Calu3 (cell line): ENCODE measurements at regions not wholly inside any gene's neighbourhood (a gene's known extent, or its start where the extent isn't known, plus 50 kb on each side); places are given as distances from the start of the nearest gene placed in this dataset.

Source experiments
- BruUV-seq: library from RNA; stranded (reverse); fragments of 400-500 nt; replicated peaks from 2 replicates; lab custom pipeline; 2021; lab: Mats Ljungman, UMichigan
- CTCF ChIA-PET: fragments of 300-600 bp; sonication (Branson Sonifier 250); formaldehyde crosslinking; loops from one replicate; lab custom pipeline; 2022; ENCODE audit warnings: antibody characterized with exemption; lab: Charles Lee
- DNase-seq: peaks from one replicate; pipeline ENCODE4 v3.0.0; 2022
- H3K27ac Mint-ChIP-seq: one replicate; pipeline ENCODE4 v1.8.0; 2022; ENCODE audit warnings: mixed read lengths; ENCODE audit not compliant: unreplicated experiment
- H3K27me3 Mint-ChIP-seq: one replicate; pipeline ENCODE4 v1.8.0; 2022; ENCODE audit warnings: mixed read lengths; ENCODE audit not compliant: unreplicated experiment
- H3K36me3 Mint-ChIP-seq: one replicate; pipeline ENCODE4 v1.8.0; 2022; ENCODE audit warnings: mild to moderate bottlenecking, moderate library complexity, mixed read lengths; ENCODE audit not compliant: insufficient read depth, unreplicated experiment
- H3K4me1 Mint-ChIP-seq: one replicate; pipeline ENCODE4 v1.8.0; 2022; ENCODE audit warnings: mild to moderate bottlenecking, low read depth, mixed read lengths; ENCODE audit not compliant: unreplicated experiment
- H3K4me3 Mint-ChIP-seq: one replicate; pipeline ENCODE4 v1.8.0; 2022; ENCODE audit warnings: mild to moderate bottlenecking, low read depth, moderate library complexity, mixed read lengths; ENCODE audit not compliant: unreplicated experiment
- H3K9me3 Mint-ChIP-seq: one replicate; pipeline ENCODE4 v1.8.0; 2022; ENCODE audit warnings: low read depth, mixed read lengths; ENCODE audit not compliant: unreplicated experiment
- CTCF ChIP-seq: fragments of 200-600 bp; IDR thresholded peaks from one replicate; pipeline ENCODE4 v1.8.0; 2022; ENCODE audit warnings: antibody characterized with exemption; ENCODE audit not compliant: unreplicated experiment
- intact Hi-C: fragments of 100-400 bp; cut with micrococcal nuclease; formaldehyde crosslinking; loops from one replicate; pipeline ENCODE4 v1.10.0; 2022; ENCODE audit not compliant: unreplicated experiment

- CTCF ChIA-PET: no interaction called here
- intact Hi-C loops: no loop called here
- TF ChIP-seq CTCF: no peak
- Mint-ChIP-seq H3K36me3 (no peaks in the 10 kb centered on the region), H3K9me3 (no peaks in the 10 kb centered on the region), H3K4me1 (no peaks in the 10 kb centered on the region), H3K4me3 (no peak overlapping the region), H3K27ac (no peak overlapping the region), H3K27me3 (peaks cover 27% of the 10 kb centered on the region)
- BruUV-seq: no TSS peak
- DNase-seq: no peak
These were observed 115.2 kb downstream of the LIPG start for GRCh38 chr18:49677081-49677480.

GRCh38 chr18:49673281-49673680, 111.4 kb downstream of the LIPG start:
- no TSS peak for BruUV-seq
- no peak for TF ChIP-seq CTCF
- no peak overlapping the region for H3K27ac Mint-ChIP-seq
- DNase-seq: no peak
- CTCF ChIA-PET: no interaction called here
- H3K4me1 Mint-ChIP-seq: no peaks in the 10 kb centered on the region
- no peaks in the 10 kb centered on the region for H3K9me3 Mint-ChIP-seq
- peaks cover 40% of the 10 kb centered on the region for H3K27me3 Mint-ChIP-seq
- no peaks in the 10 kb centered on the region for H3K36me3 Mint-ChIP-seq
- H3K4me3 Mint-ChIP-seq: no peak overlapping the region
- intact Hi-C loops: no loop called here

GRCh38 chr18:49672853-49673252, 111.0 kb downstream of the LIPG start:
- no peaks in the 10 kb centered on the region for H3K4me1 Mint-ChIP-seq
- CTCF ChIA-PET: no interaction called here
- no peak overlapping the region for H3K4me3 Mint-ChIP-seq
- intact Hi-C loops: no loop called here
- DNase-seq: no peak
- BruUV-seq: no TSS peak
- H3K27me3 Mint-ChIP-seq: peaks cover 40% of the 10 kb centered on the region
- no peak overlapping the region for H3K27ac Mint-ChIP-seq
- no peak for TF ChIP-seq CTCF
- H3K9me3 Mint-ChIP-seq: no peaks in the 10 kb centered on the region
- H3K36me3 Mint-ChIP-seq: no peaks in the 10 kb centered on the region

- no peak for TF ChIP-seq CTCF
- intact Hi-C loops: no loop called here
- no peak overlapping the region for H3K27ac Mint-ChIP-seq
- H3K27me3 Mint-ChIP-seq: peaks cover 30% of the 10 kb centered on the region
- no TSS peak for BruUV-seq
- no peak for DNase-seq
- no peaks in the 10 kb centered on the region for H3K9me3 Mint-ChIP-seq
- no peak overlapping the region for H3K4me3 Mint-ChIP-seq
- no peaks in the 10 kb centered on the region for H3K36me3 Mint-ChIP-seq
- H3K4me1 Mint-ChIP-seq: no peaks in the 10 kb centered on the region
- CTCF ChIA-PET: no interaction called here
These were observed 107.5 kb downstream of the LIPG start for GRCh38 chr18:49669403-49669802.
